ENCODE measurements at regions not wholly inside any gene's neighbourhood (a gene's known extent, or its start where the extent isn't known, plus 50 kb on each side); places are given as distances from the start of the nearest gene placed in this dataset.
"Not testable (repeated sequence)": the region's sequence is repeated elsewhere in the genome, so short reads cannot be mapped to it uniquely, and the experiment has no call there.

- DNase-seq (ENCODE audit: low spot score): no peak
- no peak for TF ChIP-seq CTCF (IDR thresholded peaks at IDR 0.05)
- no peak for ATAC-seq (ENCODE audit: low FRiP score)
Measured at GRCh38 chr17:79552824-79553223, 58.0 kb downstream of the RBFOX3 start.

GRCh38 chr17:79552405-79552804, 58.4 kb downstream of the RBFOX3 start:
- DNase-seq (ENCODE audit: low spot score) (no peak), ATAC-seq (ENCODE audit: low FRiP score) (no peak)
- no peak for TF ChIP-seq CTCF (IDR thresholded peaks at IDR 0.05)

- DNase-seq (ENCODE audit: low spot score): no peak
- TF ChIP-seq CTCF (IDR thresholded peaks at IDR 0.05): no peak
- no peak for ATAC-seq (ENCODE audit: low FRiP score)
Measured at GRCh38 chr17:79549141-79549915, 61.5 kb downstream of the RBFOX3 start.

GRCh38 chr17:79548116-79548515, 62.7 kb downstream of the RBFOX3 start:
- no peak for DNase-seq (ENCODE audit: low spot score)
- no peak for TF ChIP-seq CTCF (IDR thresholded peaks at IDR 0.05)
- ATAC-seq (ENCODE audit: low FRiP score): no peak

- ATAC-seq (ENCODE audit: low FRiP score) (no peak), DNase-seq (ENCODE audit: low spot score) (no peak)
- TF ChIP-seq CTCF (IDR thresholded peaks at IDR 0.05): no peak
Measured at GRCh38 chr17:79547586-79547985, 63.3 kb downstream of the RBFOX3 start.

- ATAC-seq (ENCODE audit: low FRiP score); DNase-seq (ENCODE audit: low spot score): not testable (repeated sequence)
Measured at GRCh38 chr17:79547171-79547570, 63.7 kb downstream of the RBFOX3 start.

GRCh38 chr17:79546386-79546785, 64.5 kb downstream of the RBFOX3 start:
- TF ChIP-seq CTCF (IDR thresholded peaks at IDR 0.05): no peak
- ATAC-seq (ENCODE audit: low FRiP score): no peak
- DNase-seq (ENCODE audit: low spot score): no peak
